ENCODE measurements at regions not wholly inside any gene's neighbourhood (a gene's known extent, or its start where the extent isn't known, plus 50 kb on each side); places are given as distances from the start of the nearest gene placed in this dataset.
"Not testable (repeated sequence)": the region's sequence is repeated elsewhere in the genome, so short reads cannot be mapped to it uniquely, and the experiment has no call there.

GRCh38 chr14:89053303-89053702 lies 228.9 kb downstream of the TTC8 start:
- H3K27ac ChIP-seq: no peak overlapping the region
- no peak for DNase-seq (ENCODE audit: low read depth, low spot score)

GRCh38 chr14:89056394-89056793 lies 231.9 kb downstream of the TTC8 start:
- no peak for DNase-seq (ENCODE audit: low read depth, low spot score)

GRCh38 chr14:89058697-89059096 lies 234.2 kb downstream of the TTC8 start:
- H3K27ac ChIP-seq: no peak overlapping the region
- no peak for DNase-seq (ENCODE audit: low read depth, low spot score)

More at GRCh38 chr14:89056394-89056793, 231.9 kb downstream of the TTC8 start:
- no peak overlapping the region for H3K27ac ChIP-seq

- no peak for DNase-seq (ENCODE audit: low read depth, low spot score)
- H3K27ac ChIP-seq: no peak overlapping the region
Measured at GRCh38 chr14:89060191-89060590, 235.7 kb downstream of the TTC8 start.

- DNase-seq (ENCODE audit: low read depth, low spot score): no peak
- no peak overlapping the region for H3K27ac ChIP-seq
Measured at GRCh38 chr14:89061696-89062095, 237.2 kb downstream of the TTC8 start.

- no peak overlapping the region for H3K27ac ChIP-seq
- DNase-seq (ENCODE audit: low read depth, low spot score): no peak
Measured at GRCh38 chr14:89065879-89066278, 241.4 kb downstream of the TTC8 start.

- DNase-seq (ENCODE audit: low read depth, low spot score): no peak
- H3K27ac ChIP-seq: no peak overlapping the region
Measured at GRCh38 chr14:89067293-89067972, 243.0 kb downstream of the TTC8 start.

- DNase-seq (ENCODE audit: low read depth, low spot score): no peak
- no peak overlapping the region for H3K27ac ChIP-seq
Measured at GRCh38 chr14:89078021-89078795, 253.8 kb downstream of the TTC8 start.

- H3K27ac ChIP-seq: no peak overlapping the region
Measured at GRCh38 chr14:89085231-89085731, 260.8 kb downstream of the TTC8 start.

GRCh38 chr14:89085737-89086382 lies 261.4 kb downstream of the TTC8 start:
- no peak overlapping the region for H3K27ac ChIP-seq
- no peak for DNase-seq (ENCODE audit: low read depth, low spot score)

More at GRCh38 chr14:89085231-89085731, 260.8 kb downstream of the TTC8 start:
- DNase-seq (ENCODE audit: low read depth, low spot score): no peak

GRCh38 chr14:89088530-89088929 lies 264.1 kb downstream of the TTC8 start:
- H3K27ac ChIP-seq: no peak overlapping the region
- DNase-seq (ENCODE audit: low read depth, low spot score): no peak

- no peak overlapping the region for H3K27ac ChIP-seq
- no peak for DNase-seq (ENCODE audit: low read depth, low spot score)
Measured at GRCh38 chr14:89089330-89089729, 264.9 kb downstream of the TTC8 start.

- DNase-seq (ENCODE audit: low read depth, low spot score): no peak
- no peak overlapping the region for H3K27ac ChIP-seq
Measured at GRCh38 chr14:89091781-89092180, 267.3 kb downstream of the TTC8 start.

- DNase-seq (ENCODE audit: low read depth, low spot score): no peak
- no peak overlapping the region for H3K27ac ChIP-seq
Measured at GRCh38 chr14:89093083-89093730, 268.8 kb downstream of the TTC8 start.

- no peak for DNase-seq (ENCODE audit: low read depth, low spot score)
- H3K27ac ChIP-seq: no peak overlapping the region
Measured at GRCh38 chr14:89095036-89095435, 270.6 kb downstream of the TTC8 start.

- no peak for DNase-seq (ENCODE audit: low read depth, low spot score)
- H3K27ac ChIP-seq: no peak overlapping the region
Measured at GRCh38 chr14:89096946-89097345, 272.5 kb downstream of the TTC8 start.

GRCh38 chr14:89098254-89098653 lies 273.8 kb downstream of the TTC8 start:
- DNase-seq (ENCODE audit: low read depth, low spot score): no peak

GRCh38 chr14:89104171-89104817 lies 279.8 kb downstream of the TTC8 start:
- H3K27ac ChIP-seq; DNase-seq (ENCODE audit: low read depth, low spot score): not testable (repeated sequence)

More at GRCh38 chr14:89098254-89098653, 273.8 kb downstream of the TTC8 start:
- no peak overlapping the region for H3K27ac ChIP-seq

GRCh38 chr14:89104861-89105260 lies 280.4 kb downstream of the TTC8 start:
- DNase-seq (ENCODE audit: low read depth, low spot score): not testable (repeated sequence)

More at GRCh38 chr14:89104861-89105260, 280.4 kb downstream of the TTC8 start:
- H3K27ac ChIP-seq: not testable (repeated sequence)

Data from epithelial cell of prostate (primary cell).